Caco-2 (cell line): ENCODE measurements at regions not wholly inside any gene's neighbourhood (a gene's known extent, or its start where the extent isn't known, plus 50 kb on each side); places are given as distances from the start of the nearest gene placed in this dataset.

ENCODE experiments used
- BruUV-seq: library from RNA; stranded (reverse); fragments of 400-500 nt; replicated peaks from 2 replicates; lab custom pipeline; 2021; lab: Mats Ljungman, UMichigan
- CTCF ChIA-PET: fragments of 300-600 bp; sonication (Branson Sonifier 250); formaldehyde crosslinking; loops from one replicate; lab custom pipeline; 2022; ENCODE audit warnings: antibody characterized with exemption; lab: Charles Lee
- POLR2A ChIA-PET: fragments of 300-600 bp; sonication (Branson Sonifier 250); formaldehyde crosslinking; loops from one replicate; lab custom pipeline; 2022; ENCODE audit warnings: antibody characterized with exemption; lab: Charles Lee
- DNase-seq, 2 experiments: peaks; one replicate each; pipeline versions ENCODE4 v3.0.0 to v3.0.0-alpha.2; 2020 to 2022
- H3K27me3 ChIP-seq: replicated peaks from 2 replicates; pipeline ENCODE4 v1.6.0; 2011; ENCODE audit warnings: low read length; ENCODE audit not compliant: control insufficient read depth, insufficient read depth
- H3K36me3 ChIP-seq: 2 replicates; pipeline ENCODE4 v1.5.1; 2011; ENCODE audit warnings: low read length; ENCODE audit not compliant: control insufficient read depth, insufficient read depth
- H3K4me1 ChIP-seq: fragments of 250-450 bp; sonication (Bioruptor Pico); 2 replicates; pipeline ENCODE4 v1.5.1; 2020; ENCODE audit warnings: mild to moderate bottlenecking
- H3K4me3 ChIP-seq: 2 replicates; pipeline ENCODE4 v1.5.1; 2011; ENCODE audit warnings: low read depth, mild to moderate bottlenecking, control low read depth, low read length
- H3K9me3 ChIP-seq: fragments of 250-450 bp; sonication (Bioruptor Pico); 2 replicates; pipeline ENCODE4 v1.5.1; 2020; ENCODE audit warnings: mild to moderate bottlenecking, moderate library complexity
- H3K27ac Mint-ChIP-seq: one replicate; pipeline ENCODE4 v1.8.0; 2022; ENCODE audit warnings: mixed read lengths; ENCODE audit not compliant: unreplicated experiment
- H3K27me3 Mint-ChIP-seq: one replicate; pipeline ENCODE4 v1.8.0; 2022; ENCODE audit warnings: mixed read lengths; ENCODE audit not compliant: insufficient read depth, unreplicated experiment
- H3K36me3 Mint-ChIP-seq: one replicate; pipeline ENCODE4 v1.8.0; 2022; ENCODE audit warnings: mild to moderate bottlenecking, mixed read lengths; ENCODE audit not compliant: insufficient read depth, unreplicated experiment
- H3K4me1 Mint-ChIP-seq: one replicate; pipeline ENCODE4 v1.8.0; 2022; ENCODE audit warnings: low read depth, mixed read lengths; ENCODE audit not compliant: unreplicated experiment
- H3K4me3 Mint-ChIP-seq: one replicate; pipeline ENCODE4 v1.8.0; 2022; ENCODE audit warnings: mild to moderate bottlenecking, moderate library complexity, mixed read lengths; ENCODE audit not compliant: unreplicated experiment
- H3K9me3 Mint-ChIP-seq: one replicate; pipeline ENCODE4 v1.8.0; 2022; ENCODE audit warnings: mixed read lengths; ENCODE audit not compliant: unreplicated experiment
- intact Hi-C: fragments of 100-400 bp; cut with micrococcal nuclease; formaldehyde crosslinking; loops from one replicate; pipeline ENCODE4 v1.10.0; 2022; ENCODE audit not compliant: unreplicated experiment
- TF ChIP-seq, protein P1 (sequence below), 2 experiments: fragments of 200-600 bp in 1 of 2; IDR thresholded peaks; 1 replicate in 1 of 2; 2 replicates in 1 of 2; pipeline versions ENCODE4 v1.5.1 to v1.8.0; 2011 to 2022; ENCODE audit warnings: antibody characterized with exemption in 1 of 2, control low read depth in 1 of 2, inconsistent platforms in 1 of 2, low read depth in 1 of 2, low read length in 1 of 2, mild to moderate bottlenecking in 1 of 2, moderate library complexity in 1 of 2; ENCODE audit not compliant: insufficient read depth in 1 of 2, severe bottlenecking in 1 of 2, unreplicated experiment in 1 of 2

GRCh38 chr4:104022226-104022625 is 302.4 kb upstream of the TACR3 start:
- Histone ChIP-seq H3K36me3 (no peaks in the 10 kb centered on the region), H3K27me3 (no peaks in the 10 kb centered on the region), H3K4me3 (no peak overlapping the region), H3K4me1 (no peaks in the 10 kb centered on the region), H3K9me3 (no peaks in the 10 kb centered on the region)
- Mint-ChIP-seq H3K9me3 (no peaks in the 10 kb centered on the region), H3K27ac (no peak overlapping the region), H3K4me1 (no peaks in the 10 kb centered on the region), H3K36me3 (no peaks in the 10 kb centered on the region), H3K27me3 (peaks cover 3% of the 10 kb centered on the region), H3K4me3 (no peak overlapping the region)
- no TSS peak for BruUV-seq
- CTCF ChIA-PET = no interaction called here
- POLR2A ChIA-PET = no interaction called here
- TF ChIP-seq, protein P1, sequence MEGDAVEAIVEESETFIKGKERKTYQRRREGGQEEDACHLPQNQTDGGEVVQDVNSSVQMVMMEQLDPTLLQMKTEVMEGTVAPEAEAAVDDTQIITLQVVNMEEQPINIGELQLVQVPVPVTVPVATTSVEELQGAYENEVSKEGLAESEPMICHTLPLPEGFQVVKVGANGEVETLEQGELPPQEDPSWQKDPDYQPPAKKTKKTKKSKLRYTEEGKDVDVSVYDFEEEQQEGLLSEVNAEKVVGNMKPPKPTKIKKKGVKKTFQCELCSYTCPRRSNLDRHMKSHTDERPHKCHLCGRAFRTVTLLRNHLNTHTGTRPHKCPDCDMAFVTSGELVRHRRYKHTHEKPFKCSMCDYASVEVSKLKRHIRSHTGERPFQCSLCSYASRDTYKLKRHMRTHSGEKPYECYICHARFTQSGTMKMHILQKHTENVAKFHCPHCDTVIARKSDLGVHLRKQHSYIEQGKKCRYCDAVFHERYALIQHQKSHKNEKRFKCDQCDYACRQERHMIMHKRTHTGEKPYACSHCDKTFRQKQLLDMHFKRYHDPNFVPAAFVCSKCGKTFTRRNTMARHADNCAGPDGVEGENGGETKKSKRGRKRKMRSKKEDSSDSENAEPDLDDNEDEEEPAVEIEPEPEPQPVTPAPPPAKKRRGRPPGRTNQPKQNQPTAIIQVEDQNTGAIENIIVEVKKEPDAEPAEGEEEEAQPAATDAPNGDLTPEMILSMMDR (IDR thresholded peaks at IDR 0.05; ENCODE audit: insufficient read depth in 1 of 2, low read depth in 1 of 2, low read length in 1 of 2, severe bottlenecking in 1 of 2, unreplicated experiment in 1 of 2) = no peak
- intact Hi-C loops = no loop called here
- no peak for DNase-seq

DNA sequence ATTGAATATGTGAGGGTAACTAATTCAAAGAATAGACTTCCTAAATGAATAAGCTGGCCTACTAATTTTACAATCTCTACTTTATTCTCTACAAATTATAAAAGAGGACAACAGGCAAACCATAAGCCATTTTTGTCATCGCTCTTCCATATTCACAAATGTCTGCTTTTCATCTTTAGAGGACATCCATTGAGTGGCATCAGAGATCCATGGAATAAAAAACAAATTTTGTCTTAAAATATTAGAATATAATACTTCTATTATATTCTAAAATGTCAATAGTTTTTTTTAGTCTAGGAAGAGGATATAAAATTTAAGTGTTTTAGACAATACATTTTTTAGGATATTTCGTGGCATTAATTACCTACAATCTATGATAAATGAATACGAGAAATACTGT is 300.9 kb upstream of the TACR3 start:
- intact Hi-C loops = no loop called here
- H3K27ac Mint-ChIP-seq = no peak overlapping the region
- H3K9me3 Mint-ChIP-seq = no peaks in the 10 kb centered on the region
- peaks cover 3% of the 10 kb centered on the region for H3K27me3 Mint-ChIP-seq
- H3K36me3 ChIP-seq = no peaks in the 10 kb centered on the region
- no peaks in the 10 kb centered on the region for H3K27me3 ChIP-seq
- DNase-seq = no peak
- no peak overlapping the region for H3K4me3 ChIP-seq
- H3K36me3 Mint-ChIP-seq = no peaks in the 10 kb centered on the region
- H3K4me1 Mint-ChIP-seq = no peaks in the 10 kb centered on the region
- ChIA-PET CTCF (no interaction called here), POLR2A (no interaction called here)
- BruUV-seq = no TSS peak
- H3K9me3 ChIP-seq = no peaks in the 10 kb centered on the region
- TF ChIP-seq, protein P1 (IDR thresholded peaks at IDR 0.05; ENCODE audit: insufficient read depth in 1 of 2, low read depth in 1 of 2, low read length in 1 of 2, severe bottlenecking in 1 of 2, unreplicated experiment in 1 of 2) = no peak
- no peak overlapping the region for H3K4me3 Mint-ChIP-seq
- no peaks in the 10 kb centered on the region for H3K4me1 ChIP-seq

DNA sequence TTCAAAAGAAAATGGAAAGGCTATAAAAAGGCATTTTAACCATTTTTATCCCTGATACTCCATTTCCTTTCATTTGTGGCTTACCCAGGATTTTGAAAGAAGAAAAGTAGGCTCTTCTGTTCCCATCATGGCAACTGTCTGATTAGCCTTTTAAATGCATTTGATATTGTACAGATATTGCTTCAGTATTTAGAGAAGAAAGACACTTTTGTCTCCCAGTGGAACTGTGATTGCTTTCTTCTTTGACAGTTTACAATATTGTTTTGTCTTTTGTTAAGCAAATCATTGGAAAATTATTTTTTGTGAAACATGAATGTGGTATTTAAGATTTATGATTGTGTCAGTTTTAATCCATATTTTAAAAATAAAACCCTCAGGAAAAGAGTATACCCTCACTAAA is 297.4 kb upstream of the TACR3 start:
- Histone ChIP-seq H3K4me1 (no peaks in the 10 kb centered on the region), H3K27me3 (no peaks in the 10 kb centered on the region), H3K4me3 (no peak overlapping the region), H3K9me3 (no peaks in the 10 kb centered on the region), H3K36me3 (no peaks in the 10 kb centered on the region)
- Mint-ChIP-seq H3K9me3 (no peaks in the 10 kb centered on the region), H3K4me3 (no peak overlapping the region), H3K36me3 (no peaks in the 10 kb centered on the region), H3K4me1 (no peaks in the 10 kb centered on the region), H3K27ac (no peak overlapping the region), H3K27me3 (peaks cover 3% of the 10 kb centered on the region)
- ChIA-PET POLR2A (no interaction called here), CTCF (no interaction called here)
- BruUV-seq = no TSS peak
- intact Hi-C loops = no loop called here
- TF ChIP-seq, protein P1 (IDR thresholded peaks at IDR 0.05; ENCODE audit: insufficient read depth in 1 of 2, low read depth in 1 of 2, low read length in 1 of 2, severe bottlenecking in 1 of 2, unreplicated experiment in 1 of 2) = no peak
- no peak for DNase-seq
